Mucosa of gallbladder (tissue), 1 donor: ENCODE measurements at regions not wholly inside any gene's neighbourhood (a gene's known extent, or its start where the extent isn't known, plus 50 kb on each side); places are given as distances from the start of the nearest gene placed in this dataset.
"Not testable (repeated sequence)": the region's sequence is repeated elsewhere in the genome, so short reads cannot be mapped to it uniquely, and the experiment has no call there.

Experiments used
- DNase-seq: peaks from one replicate; pipeline ENCODE4 v3.0.0-alpha.2; 2020; ENCODE audit warnings: low spot score
- donor health status: DM: no; HTN: no; CAD: no.

GRCh38 chr1:83087851-83088250, 911.1 kb downstream of the TTLL7 start:
- DNase-seq, result no peak

GRCh38 chr1:83086986-83087512, 911.9 kb downstream of the TTLL7 start:
- no peak for DNase-seq

GRCh38 chr1:83086346-83086745, 912.6 kb downstream of the TTLL7 start:
- no peak for DNase-seq

GRCh38 chr1:83083589-83084224, 915.2 kb downstream of the TTLL7 start:
- no peak for DNase-seq

- no peak for DNase-seq
Observed at GRCh38 chr1:83077411-83077810, 921.5 kb downstream of the TTLL7 start.

- no peak for DNase-seq
Observed at GRCh38 chr1:83075107-83075506, 923.8 kb downstream of the TTLL7 start.

- no peak for DNase-seq
Observed at GRCh38 chr1:83067954-83068353, 931.0 kb downstream of the TTLL7 start.

- DNase-seq, result no peak
Observed at GRCh38 chr1:83065952-83066727, 932.8 kb downstream of the TTLL7 start.

GRCh38 chr1:83064589-83065242, 934.2 kb downstream of the TTLL7 start:
- no peak for DNase-seq

- no peak for DNase-seq
Observed at GRCh38 chr1:83060651-83061390, 938.1 kb downstream of the TTLL7 start.

GRCh38 chr1:83060221-83060620, 938.7 kb downstream of the TTLL7 start:
- no peak for DNase-seq

GRCh38 chr1:83058327-83058726, 940.6 kb downstream of the TTLL7 start:
- DNase-seq, result no peak

- DNase-seq, result no peak
Observed at GRCh38 chr1:83055391-83056170, 943.4 kb downstream of the TTLL7 start.

GRCh38 chr1:83053446-83053845, 945.5 kb downstream of the TTLL7 start:
- DNase-seq, result no peak

- DNase-seq, result no peak
Observed at GRCh38 chr1:83052865-83053264, 946.1 kb downstream of the TTLL7 start.

GRCh38 chr1:83051053-83051452, 947.9 kb downstream of the TTLL7 start:
- not testable (repeated sequence) for DNase-seq

- DNase-seq, result no peak
Observed at GRCh38 chr1:83043244-83043643, 955.7 kb downstream of the TTLL7 start.

- not testable (repeated sequence) for DNase-seq
Observed at GRCh38 chr1:83039091-83039490, 959.8 kb downstream of the TTLL7 start.

GRCh38 chr1:83034851-83035250, 964.1 kb downstream of the TTLL7 start:
- DNase-seq, result no peak

- no peak for DNase-seq
Observed at GRCh38 chr1:83033682-83034081, 965.2 kb downstream of the TTLL7 start.

- no peak for DNase-seq
Observed at GRCh38 chr1:83029916-83030315, 969.0 kb downstream of the TTLL7 start.
